Ascending aorta (tissue), 2 donors: ENCODE measurements at regions not wholly inside any gene's neighbourhood (a gene's known extent, or its start where the extent isn't known, plus 50 kb on each side); places are given as distances from the start of the nearest gene placed in this dataset.
"Not testable (repeated sequence)": the region's sequence is repeated elsewhere in the genome, so short reads cannot be mapped to it uniquely, and the experiment has no call there.

ENCODE experiments used
- DNase-seq, 2 donors: peaks; one replicate each; pipeline ENCODE4 v3.0.0-alpha.2; 2019; ENCODE audit warnings: low spot score in 2 of 2
- H3K27ac ChIP-seq, 2 donors: fragments of 200-600 bp; sonication (generic); one replicate each; pipeline ENCODE4 v1.5.1; 2016 to 2017; ENCODE audit warnings: mild to moderate bottlenecking in 1 of 2
- H3K27me3 ChIP-seq: fragments of 200-600 bp; sonication (generic); one replicate; pipeline ENCODE4 v1.5.1; 2017
- H3K36me3 ChIP-seq, 2 donors: fragments of 200-600 bp; sonication (generic); one replicate each; pipeline ENCODE4 v1.5.1; 2016
- H3K4me1 ChIP-seq, 2 donors: fragments of 200-600 bp; sonication (generic); one replicate each; pipeline ENCODE4 v1.5.1; 2016 to 2017; ENCODE audit warnings: mild to moderate bottlenecking in 1 of 2
- H3K4me3 ChIP-seq, 2 donors: fragments of 200-600 bp; sonication (generic); one replicate each; pipeline ENCODE4 v1.5.1; 2016 to 2017; ENCODE audit warnings: mild to moderate bottlenecking in 1 of 2
- H3K9me3 ChIP-seq, 2 donors: fragments of 200-600 bp; sonication (generic); one replicate each; pipeline ENCODE4 v1.5.1; 2016
- CTCF ChIP-seq, 3 experiments: fragments of 200-600 bp in 2 of 3; fragments of 450-650 bp in 1 of 3; sonication (generic) in 2 of 3; IDR thresholded peaks; one replicate each; pipeline ENCODE4 v1.5.1; 2016 to 2019; ENCODE audit warnings: antibody characterized with exemption in 3 of 3, mild to moderate bottlenecking in 1 of 3, moderate library complexity in 1 of 3
- intact Hi-C: fragments of 100-400 bp; cut with DNase I; formaldehyde crosslinking; loops from one replicate; pipeline ENCODE4 v1.15.1; 2023

GRCh38 chr22:48624401-48624800, 1203.3 kb downstream of the BRD1 start:
- Histone ChIP-seq H3K4me1 (no peaks in the 10 kb centered on the region), H3K9me3 (no peaks in the 10 kb centered on the region), H3K27me3 (no peaks in the 10 kb centered on the region), H3K36me3 (no peaks in the 10 kb centered on the region), H3K27ac (no peak overlapping the region), H3K4me3 (no peak overlapping the region)
- intact Hi-C loops, result no loop called here
- no peak for DNase-seq
- no peak for TF ChIP-seq CTCF (IDR thresholded peaks at IDR 0.05)

GRCh38 chr22:48622891-48623545, 1204.7 kb downstream of the BRD1 start:
- no peak overlapping the region for H3K4me3 ChIP-seq
- TF ChIP-seq CTCF (IDR thresholded peaks at IDR 0.05), result no peak
- no peaks in the 10 kb centered on the region for H3K4me1 ChIP-seq
- no peaks in the 10 kb centered on the region for H3K9me3 ChIP-seq
- H3K27me3 ChIP-seq, result no peaks in the 10 kb centered on the region
- no peak overlapping the region for H3K27ac ChIP-seq
- intact Hi-C loops, result no loop called here
- no peak for DNase-seq
- H3K36me3 ChIP-seq, result no peaks in the 10 kb centered on the region

GRCh38 chr22:48621085-48621484, 1206.6 kb downstream of the BRD1 start:
- DNase-seq, result no peak
- Histone ChIP-seq H3K27ac (no peak overlapping the region), H3K9me3 (no peaks in the 10 kb centered on the region), H3K36me3 (no peaks in the 10 kb centered on the region), H3K4me1 (no peaks in the 10 kb centered on the region), H3K4me3 (no peak overlapping the region), H3K27me3 (no peaks in the 10 kb centered on the region)
- TF ChIP-seq CTCF (IDR thresholded peaks at IDR 0.05), result no peak
- intact Hi-C loops, result no loop called here

GRCh38 chr22:48620460-48620859, 1207.2 kb downstream of the BRD1 start:
- intact Hi-C loops, H3K9me3 ChIP-seq, H3K36me3 ChIP-seq, H3K4me1 ChIP-seq, H3K4me3 ChIP-seq, DNase-seq, H3K27me3 ChIP-seq, H3K27ac ChIP-seq: not testable (repeated sequence)

- H3K9me3 ChIP-seq, result no peaks in the 10 kb centered on the region
- TF ChIP-seq CTCF (IDR thresholded peaks at IDR 0.05), result no peak
- no peaks in the 10 kb centered on the region for H3K4me1 ChIP-seq
- intact Hi-C loops, result no loop called here
- no peak overlapping the region for H3K4me3 ChIP-seq
- no peak overlapping the region for H3K27ac ChIP-seq
- H3K36me3 ChIP-seq, result no peaks in the 10 kb centered on the region
- no peak for DNase-seq
- H3K27me3 ChIP-seq, result no peaks in the 10 kb centered on the region
Observed at GRCh38 chr22:48619721-48620120, 1208.0 kb downstream of the BRD1 start.

GRCh38 chr22:48618326-48618725, 1209.3 kb downstream of the BRD1 start:
- H3K4me1 ChIP-seq, result no peaks in the 10 kb centered on the region
- H3K4me3 ChIP-seq, result no peak overlapping the region
- no peaks in the 10 kb centered on the region for H3K27me3 ChIP-seq
- DNase-seq, result no peak
- H3K27ac ChIP-seq, result no peak overlapping the region
- H3K36me3 ChIP-seq, result no peaks in the 10 kb centered on the region
- intact Hi-C loops, result no loop called here
- no peaks in the 10 kb centered on the region for H3K9me3 ChIP-seq
- no peak for TF ChIP-seq CTCF (IDR thresholded peaks at IDR 0.05)
